Keratinocyte (primary cell): ENCODE measurements at regions not wholly inside any gene's neighbourhood (a gene's known extent, or its start where the extent isn't known, plus 50 kb on each side); places are given as distances from the start of the nearest gene placed in this dataset.
A peak's percentile ranks its signal among the peaks of the same experiment; 100 is the strongest.

Source experiments
- DNase-seq: peaks from one replicate; pipeline ENCODE4 v3.0.0-alpha.2; 2011; ENCODE audit warnings: low read depth, missing footprints, low spot score
- FAIRE-seq: peaks from 2 replicates; lab custom pipeline; 2011; peaks lifted over from hg19 to GRCh38; lab: Jason Lieb, UNC
- H2AFZ ChIP-seq: 2 replicates; pipeline ENCODE4 v1.6.0; 2012; ENCODE audit warnings: low read length, control low read depth, inconsistent platforms; ENCODE audit not compliant: control insufficient read depth
- H3K27ac ChIP-seq: 2 replicates; pipeline ENCODE4 v1.5.1; 2011; ENCODE audit warnings: low read length; ENCODE audit not compliant: control insufficient read depth, insufficient read depth
- H3K27me3 ChIP-seq: 3 replicates; pipeline ENCODE4 v1.6.0; 2011; ENCODE audit warnings: low read length; ENCODE audit not compliant: control insufficient read depth, insufficient read depth; ENCODE audit errors: extremely low read depth
- H3K36me3 ChIP-seq, 2 experiments: 2 replicates in 1 of 2; 3 replicates in 1 of 2; pipeline ENCODE4 v1.5.1; 2011; ENCODE audit warnings: low read length in 2 of 2, mild to moderate bottlenecking in 1 of 2; ENCODE audit not compliant: control insufficient read depth in 2 of 2, insufficient read depth in 2 of 2; ENCODE audit errors: extremely low read depth in 1 of 2
- H3K4me1 ChIP-seq: 3 replicates; pipeline ENCODE4 v1.5.1; 2011; ENCODE audit warnings: low read length; ENCODE audit not compliant: control insufficient read depth, insufficient read depth; ENCODE audit errors: extremely low read depth
- H3K4me2 ChIP-seq: 3 replicates; pipeline ENCODE4 v1.6.0; 2011; ENCODE audit warnings: low read depth, low read length; ENCODE audit not compliant: control insufficient read depth, insufficient read depth; ENCODE audit errors: extremely low read depth
- H3K4me3 ChIP-seq, 3 experiments: fragments of 200-600 bp in 1 of 3; sonication (generic) in 1 of 3; 2 replicates in 2 of 3; 3 replicates in 1 of 3; pipeline ENCODE4 v1.5.1; 2011 to 2016; ENCODE audit warnings: low read length in 3 of 3, mild to moderate bottlenecking in 3 of 3, control low read depth in 2 of 3, inconsistent platforms in 1 of 3, low read depth in 1 of 3, mixed read lengths in 1 of 3, mixed run types in 1 of 3, moderate library complexity in 1 of 3; ENCODE audit not compliant: control insufficient read depth in 2 of 3, insufficient read depth in 2 of 3; ENCODE audit errors: extremely low read depth in 1 of 3
- H3K79me2 ChIP-seq: 2 replicates; pipeline ENCODE4 v1.6.0; 2012; ENCODE audit warnings: low read length; ENCODE audit not compliant: control insufficient read depth, insufficient read depth
- H3K9ac ChIP-seq: 3 replicates; pipeline ENCODE4 v1.6.0; 2011; ENCODE audit warnings: low read length; ENCODE audit not compliant: control insufficient read depth, insufficient read depth; ENCODE audit errors: extremely low read depth
- H3K9me1 ChIP-seq: 3 replicates; pipeline ENCODE4 v1.6.0; 2011; ENCODE audit warnings: low read length; ENCODE audit not compliant: control insufficient read depth, insufficient read depth; ENCODE audit errors: extremely low read depth
- H3K9me3 ChIP-seq: 2 replicates; pipeline ENCODE4 v1.5.1; 2012; ENCODE audit warnings: low read depth, low read length; ENCODE audit not compliant: control insufficient read depth
- H4K20me1 ChIP-seq: 3 replicates; pipeline ENCODE4 v1.6.0; 2011; ENCODE audit warnings: low read length; ENCODE audit not compliant: control insufficient read depth, insufficient read depth; ENCODE audit errors: extremely low read depth
- EZH2 ChIP-seq: IDR thresholded peaks from one replicate; pipeline ENCODE4 v1.6.1; 2012; ENCODE audit warnings: inconsistent platforms, mild to moderate bottlenecking, low read length, moderate library complexity
- dilution Hi-C: fragments of 300-500 bp; cut with MboI; formaldehyde crosslinking; loops from one replicate; pipeline ENCODE4 v1.7.0; 2020; ENCODE audit warnings: low sequenced_read_pairs; ENCODE audit not compliant: extremely low pct_ligation_motif_present
- TF ChIP-seq, protein P1 (sequence below), 3 experiments: IDR thresholded peaks in 1 of 3; conservative IDR thresholded peaks in 1 of 3; optimal IDR thresholded peaks in 1 of 3; 2 replicates in 2 of 3; 3 replicates in 1 of 3; pipeline versions ENCODE3 to v1.5.1; 2011; ENCODE audit warnings: low read length in 3 of 3, mild to moderate bottlenecking in 3 of 3, moderate library complexity in 2 of 3, control low read depth in 1 of 3, inconsistent platforms in 1 of 3; ENCODE audit not compliant: insufficient read depth in 2 of 3; ENCODE audit errors: extremely low read depth in 1 of 3

DNA sequence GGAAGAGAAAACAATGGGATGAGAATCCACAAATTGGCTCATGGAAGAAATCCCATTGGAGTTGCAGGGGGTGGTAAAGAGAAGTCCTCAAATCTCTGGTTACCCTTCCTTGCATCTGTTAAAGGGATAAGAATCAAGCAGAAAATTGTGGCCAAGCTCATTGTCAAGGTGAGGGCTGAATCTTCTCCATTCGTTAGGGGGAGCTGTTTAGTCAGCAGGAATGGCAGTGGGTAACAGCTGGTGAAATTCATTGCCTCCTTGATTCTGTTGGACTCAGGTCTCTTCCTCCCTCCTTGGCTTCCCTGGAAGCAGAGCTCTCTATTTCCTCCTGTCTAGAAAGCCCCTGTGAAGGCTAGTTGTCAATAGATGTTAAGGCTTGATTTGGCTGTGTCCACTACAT lies 343.1 kb upstream of the SEMA6D start:
- no peak for DNase-seq
- Histone ChIP-seq H3K9me1 (no peaks in the 10 kb centered on the region), H3K27me3 (no peaks in the 10 kb centered on the region), H3K4me3 (no peak overlapping the region), H3K27ac (no peak overlapping the region), H3K36me3 (no peaks in the 10 kb centered on the region), H3K9ac (no peak overlapping the region), H3K9me3 (no peaks in the 10 kb centered on the region), H3K4me1 (no peaks in the 10 kb centered on the region), H3K4me2 (no peak overlapping the region), H3K79me2 (no peaks in the 10 kb centered on the region), H4K20me1 (no peaks in the 10 kb centered on the region), H2AFZ (no peak overlapping the region)
- TF ChIP-seq, protein P1, sequence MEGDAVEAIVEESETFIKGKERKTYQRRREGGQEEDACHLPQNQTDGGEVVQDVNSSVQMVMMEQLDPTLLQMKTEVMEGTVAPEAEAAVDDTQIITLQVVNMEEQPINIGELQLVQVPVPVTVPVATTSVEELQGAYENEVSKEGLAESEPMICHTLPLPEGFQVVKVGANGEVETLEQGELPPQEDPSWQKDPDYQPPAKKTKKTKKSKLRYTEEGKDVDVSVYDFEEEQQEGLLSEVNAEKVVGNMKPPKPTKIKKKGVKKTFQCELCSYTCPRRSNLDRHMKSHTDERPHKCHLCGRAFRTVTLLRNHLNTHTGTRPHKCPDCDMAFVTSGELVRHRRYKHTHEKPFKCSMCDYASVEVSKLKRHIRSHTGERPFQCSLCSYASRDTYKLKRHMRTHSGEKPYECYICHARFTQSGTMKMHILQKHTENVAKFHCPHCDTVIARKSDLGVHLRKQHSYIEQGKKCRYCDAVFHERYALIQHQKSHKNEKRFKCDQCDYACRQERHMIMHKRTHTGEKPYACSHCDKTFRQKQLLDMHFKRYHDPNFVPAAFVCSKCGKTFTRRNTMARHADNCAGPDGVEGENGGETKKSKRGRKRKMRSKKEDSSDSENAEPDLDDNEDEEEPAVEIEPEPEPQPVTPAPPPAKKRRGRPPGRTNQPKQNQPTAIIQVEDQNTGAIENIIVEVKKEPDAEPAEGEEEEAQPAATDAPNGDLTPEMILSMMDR (optimal IDR thresholded peaks at IDR 0.05 in 1 of 3, IDR thresholded peaks at IDR 0.05 in 1 of 3, conservative IDR thresholded peaks at IDR 0.05 in 1 of 3; ENCODE audit: extremely low read depth in 1 of 3, insufficient read depth in 2 of 3, low read length in 3 of 3) = peak; percentile 67 to 87 (median 80)
- no peak for TF ChIP-seq EZH2
- peak; percentile 82 for FAIRE-seq
- dilution Hi-C loops = no loop called here

DNA sequence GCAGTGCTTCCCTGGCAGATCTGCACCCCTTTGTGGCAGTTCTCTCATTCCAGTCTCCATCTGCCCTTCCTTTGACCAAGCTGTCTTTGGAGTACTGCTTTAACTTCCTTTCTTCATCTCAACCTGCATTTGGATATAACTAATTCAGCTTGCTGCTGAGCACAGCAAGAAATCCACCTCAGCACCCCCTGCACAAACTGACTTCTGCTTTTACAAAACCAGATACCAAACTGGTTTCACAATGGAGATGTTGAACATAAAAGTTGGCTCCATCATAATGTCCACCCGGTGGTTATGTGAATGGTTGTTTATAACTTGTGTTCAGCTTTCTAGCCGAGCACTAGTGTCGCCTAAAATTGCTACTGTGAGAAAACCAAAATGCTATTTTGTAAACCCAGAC lies 341.1 kb upstream of the SEMA6D start:
- FAIRE-seq = peak; percentile 32
- no peaks in the 10 kb centered on the region for H3K4me1 ChIP-seq
- dilution Hi-C loops = no loop called here
- no peaks in the 10 kb centered on the region for H3K27me3 ChIP-seq
- H3K9me1 ChIP-seq = no peaks in the 10 kb centered on the region
- DNase-seq = no peak
- no peak overlapping the region for H2AFZ ChIP-seq
- H3K9me3 ChIP-seq = no peaks in the 10 kb centered on the region
- H3K36me3 ChIP-seq = no peaks in the 10 kb centered on the region
- H3K4me2 ChIP-seq = no peak overlapping the region
- H3K27ac ChIP-seq = no peak overlapping the region
- H3K79me2 ChIP-seq = no peaks in the 10 kb centered on the region
- no peaks in the 10 kb centered on the region for H4K20me1 ChIP-seq
- no peak for TF ChIP-seq EZH2
- TF ChIP-seq, protein P1 (optimal IDR thresholded peaks at IDR 0.05 in 1 of 3, IDR thresholded peaks at IDR 0.05 in 1 of 3, conservative IDR thresholded peaks at IDR 0.05 in 1 of 3; ENCODE audit: extremely low read depth in 1 of 3, insufficient read depth in 2 of 3, low read length in 3 of 3) = no peak
- no peak overlapping the region for H3K4me3 ChIP-seq
- no peak overlapping the region for H3K9ac ChIP-seq
